Lower leg skin (tissue), 3 donors: ENCODE measurements at regions not wholly inside any gene's neighbourhood (a gene's known extent, or its start where the extent isn't known, plus 50 kb on each side); places are given as distances from the start of the nearest gene placed in this dataset.

Experiments used
- CTCF ChIP-seq, 3 donors: fragments of 450-650 bp; IDR thresholded peaks; one replicate each; pipeline ENCODE4 v1.5.1; 2016; ENCODE audit warnings: antibody characterized with exemption in 3 of 3, mild to moderate bottlenecking in 3 of 3, moderate library complexity in 2 of 3
- POLR2A ChIP-seq, 2 donors: fragments of 450-650 bp; IDR thresholded peaks; one replicate each; pipeline ENCODE4 v1.6.1; 2016 to 2017; ENCODE audit warnings: antibody characterized with exemption in 2 of 2, mild to moderate bottlenecking in 1 of 2, moderate library complexity in 1 of 2

GRCh38 chr1:214143006-214143992 is 137.7 kb upstream of the SMYD2 start:
- TF ChIP-seq CTCF (IDR thresholded peaks at IDR 0.05) (no peak), POLR2A (IDR thresholded peaks at IDR 0.05) (no peak)
